Testis (tissue), 2 donors: ENCODE measurements at regions not wholly inside any gene's neighbourhood (a gene's known extent, or its start where the extent isn't known, plus 50 kb on each side); places are given as distances from the start of the nearest gene placed in this dataset.
"Not testable (repeated sequence)": the region's sequence is repeated elsewhere in the genome, so short reads cannot be mapped to it uniquely, and the experiment has no call there.

Experiments
- DNase-seq: peaks from one replicate; pipeline ENCODE4 v3.0.0-alpha.2; 2019
- H3K27ac ChIP-seq, 2 donors: fragments of 200-600 bp; sonication (generic); one replicate each; pipeline ENCODE4 v1.5.1; 2019
- H3K27me3 ChIP-seq: fragments of 200-600 bp; sonication (generic); one replicate; pipeline ENCODE4 v1.5.1; 2019
- H3K36me3 ChIP-seq: fragments of 200-600 bp; sonication (generic); one replicate; pipeline ENCODE4 v1.5.1; 2017; ENCODE audit warnings: low read depth; ENCODE audit errors: missing control alignments
- H3K4me1 ChIP-seq: fragments of 200-600 bp; sonication (generic); one replicate; pipeline ENCODE4 v1.5.1; 2019
- H3K4me3 ChIP-seq, 2 donors: fragments of 200-600 bp; sonication (generic); one replicate each; pipeline ENCODE4 v1.5.1; 2017 to 2019
- H3K9me3 ChIP-seq: fragments of 200-600 bp; sonication (generic); one replicate; pipeline ENCODE4 v1.5.1; 2017
- POLR2A ChIP-seq: fragments of 450-650 bp; IDR thresholded peaks from one replicate; pipeline ENCODE4 v1.6.1; 2017; ENCODE audit warnings: antibody characterized with exemption, mild to moderate bottlenecking, moderate library complexity
- WGBS, 2 donors: methylation state at CpG; one replicate each; pipeline ENCODE4 v1.1.5; 2018; 5-methylcytosine and 5-hydroxymethylcytosine counted together
- intact Hi-C: fragments of 100-400 bp; cut with DNase I; formaldehyde crosslinking; loops from one replicate; pipeline ENCODE4 v1.15.1; 2023; ENCODE audit warnings: low total_unique reads
- TF ChIP-seq, protein P1 (sequence below), 3 experiments: fragments of 450-650 bp in 2 of 3; fragments of 200-600 bp in 1 of 3; sonication (generic) in 1 of 3; IDR thresholded peaks; one replicate each; pipeline ENCODE4 v1.5.1; 2016 to 2019; ENCODE audit warnings: antibody characterized with exemption in 3 of 3, mild to moderate bottlenecking in 2 of 3, moderate library complexity in 1 of 3

DNA sequence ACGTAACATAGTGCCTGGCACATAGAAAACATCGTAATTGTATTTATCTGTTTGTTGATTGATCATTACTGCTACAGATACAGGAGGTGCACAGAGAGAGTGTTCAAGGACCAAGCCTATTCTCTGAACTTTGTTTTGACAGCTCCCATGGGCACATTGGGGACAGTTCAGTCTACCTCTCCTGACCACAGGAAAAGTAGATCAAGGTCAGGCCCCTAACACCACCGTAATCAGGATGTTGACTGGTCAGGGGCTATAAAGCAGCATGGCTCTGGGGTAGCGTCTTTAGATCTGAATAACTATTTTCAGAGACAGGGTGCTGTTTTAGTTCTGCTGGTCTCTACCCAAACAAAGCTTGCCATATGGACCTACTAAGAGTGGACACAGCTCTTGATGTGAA is 223.1 kb upstream of the IRF2BP2 start:
- intact Hi-C loops: no loop called here
- Histone ChIP-seq H3K27ac (no peak overlapping the region), H3K36me3 (no peaks in the 10 kb centered on the region), H3K9me3 (no peaks in the 10 kb centered on the region), H3K4me1 (peaks cover 6% of the 10 kb centered on the region), H3K27me3 (no peaks in the 10 kb centered on the region), H3K4me3 (no peak overlapping the region)
- DNase-seq: no peak
- 96 to 98% methylated on average over 4 of the region's 4 CpGs for WGBS, 2 donors
- TF ChIP-seq, protein P1, sequence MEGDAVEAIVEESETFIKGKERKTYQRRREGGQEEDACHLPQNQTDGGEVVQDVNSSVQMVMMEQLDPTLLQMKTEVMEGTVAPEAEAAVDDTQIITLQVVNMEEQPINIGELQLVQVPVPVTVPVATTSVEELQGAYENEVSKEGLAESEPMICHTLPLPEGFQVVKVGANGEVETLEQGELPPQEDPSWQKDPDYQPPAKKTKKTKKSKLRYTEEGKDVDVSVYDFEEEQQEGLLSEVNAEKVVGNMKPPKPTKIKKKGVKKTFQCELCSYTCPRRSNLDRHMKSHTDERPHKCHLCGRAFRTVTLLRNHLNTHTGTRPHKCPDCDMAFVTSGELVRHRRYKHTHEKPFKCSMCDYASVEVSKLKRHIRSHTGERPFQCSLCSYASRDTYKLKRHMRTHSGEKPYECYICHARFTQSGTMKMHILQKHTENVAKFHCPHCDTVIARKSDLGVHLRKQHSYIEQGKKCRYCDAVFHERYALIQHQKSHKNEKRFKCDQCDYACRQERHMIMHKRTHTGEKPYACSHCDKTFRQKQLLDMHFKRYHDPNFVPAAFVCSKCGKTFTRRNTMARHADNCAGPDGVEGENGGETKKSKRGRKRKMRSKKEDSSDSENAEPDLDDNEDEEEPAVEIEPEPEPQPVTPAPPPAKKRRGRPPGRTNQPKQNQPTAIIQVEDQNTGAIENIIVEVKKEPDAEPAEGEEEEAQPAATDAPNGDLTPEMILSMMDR (IDR thresholded peaks at IDR 0.05): no peak
- TF ChIP-seq POLR2A: no peak

DNA sequence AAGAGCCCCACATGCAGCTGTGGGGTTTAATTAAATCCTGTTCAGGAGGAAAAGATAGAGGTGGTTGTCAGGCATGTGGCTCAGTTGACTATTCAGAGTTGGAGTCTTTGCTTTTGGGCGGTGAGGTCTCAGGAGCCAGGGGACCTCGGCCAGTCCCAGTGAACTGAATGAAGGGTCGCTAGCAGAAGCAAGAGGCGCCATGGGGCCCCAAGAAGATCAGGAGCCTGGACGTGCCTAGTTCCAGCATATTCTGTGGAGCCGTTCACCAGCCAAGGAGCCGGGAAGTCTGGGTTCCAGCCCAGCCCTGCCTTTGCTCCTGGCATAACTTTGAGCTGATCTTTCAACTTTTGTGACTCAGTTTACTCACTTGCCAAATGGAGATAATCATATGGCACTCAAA is 217.7 kb upstream of the IRF2BP2 start:
- no peaks in the 10 kb centered on the region for H3K36me3 ChIP-seq
- no peaks in the 10 kb centered on the region for H3K9me3 ChIP-seq
- no peak overlapping the region for H3K4me3 ChIP-seq
- H3K27ac ChIP-seq: no peak overlapping the region
- TF ChIP-seq, protein P1 (IDR thresholded peaks at IDR 0.05): no peak
- TF ChIP-seq POLR2A: no peak
- H3K27me3 ChIP-seq: no peaks in the 10 kb centered on the region
- no peaks in the 10 kb centered on the region for H3K4me1 ChIP-seq
- 82 to 96% methylated on average over 7 of the region's 7 CpGs for WGBS, 2 donors
- no peak for DNase-seq
- intact Hi-C loops: no loop called here

DNA sequence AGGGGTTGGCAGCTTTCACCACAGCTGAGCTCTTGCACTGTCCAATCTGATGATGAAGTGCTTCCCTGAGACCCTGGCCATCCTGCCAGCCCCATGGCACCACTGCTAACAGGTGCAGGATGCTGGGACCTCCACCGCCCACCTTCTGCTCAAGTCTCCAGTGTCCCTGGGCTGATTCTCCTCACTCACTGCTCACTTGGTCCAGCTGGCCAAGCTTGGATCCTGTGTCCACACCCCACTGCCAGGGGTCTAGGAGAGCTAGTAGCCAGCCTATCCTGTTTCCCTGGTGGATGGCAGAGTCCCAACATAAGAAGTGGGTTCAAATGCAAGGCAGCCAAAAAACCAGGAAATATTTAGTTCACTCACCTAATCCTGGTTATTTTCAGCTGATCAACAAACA is 217.2 kb upstream of the IRF2BP2 start:
- H3K27ac ChIP-seq: no peak overlapping the region
- no peak overlapping the region for H3K4me3 ChIP-seq
- intact Hi-C loops: no loop called here
- no peaks in the 10 kb centered on the region for H3K27me3 ChIP-seq
- no peaks in the 10 kb centered on the region for H3K4me1 ChIP-seq
- TF ChIP-seq, protein P1 (IDR thresholded peaks at IDR 0.05): no peak
- TF ChIP-seq POLR2A: no peak
- H3K9me3 ChIP-seq: no peaks in the 10 kb centered on the region
- no peaks in the 10 kb centered on the region for H3K36me3 ChIP-seq
- WGBS, 2 donors: 88% methylated on average over 1 of the region's 1 CpG; no CpG with 5 or more reads in 1 of the 2 donors
- DNase-seq: no peak

DNA sequence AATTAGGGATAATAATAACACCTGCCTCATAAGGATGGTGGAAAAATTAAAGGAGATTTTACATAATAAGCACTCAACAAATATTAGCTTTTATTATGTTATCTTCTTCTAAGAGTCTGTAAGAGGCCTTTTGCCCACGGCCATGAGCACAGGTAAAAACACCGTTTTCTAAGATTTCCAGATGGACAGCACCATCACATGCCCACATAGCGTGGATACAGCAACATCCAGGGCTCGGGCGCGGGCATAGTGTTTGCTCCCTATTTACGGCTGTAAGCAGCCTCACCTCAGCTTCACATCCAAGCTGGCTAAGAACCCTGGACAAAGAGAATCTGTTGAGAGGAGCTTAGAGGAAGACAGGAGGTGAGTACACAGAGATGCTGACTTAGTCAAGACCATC is 216.4 kb upstream of the IRF2BP2 start:
- no peak for TF ChIP-seq POLR2A
- TF ChIP-seq, protein P1 (IDR thresholded peaks at IDR 0.05): no peak
- intact Hi-C loops: no loop called here
- H3K9me3 ChIP-seq: no peaks in the 10 kb centered on the region
- WGBS, 2 donors: 86 to 97% methylated on average over 7 of the region's 7 CpGs
- no peak for DNase-seq
- no peaks in the 10 kb centered on the region for H3K4me1 ChIP-seq
- no peaks in the 10 kb centered on the region for H3K27me3 ChIP-seq
- H3K4me3 ChIP-seq: no peak overlapping the region
- H3K27ac ChIP-seq: no peak overlapping the region
- no peaks in the 10 kb centered on the region for H3K36me3 ChIP-seq

DNA sequence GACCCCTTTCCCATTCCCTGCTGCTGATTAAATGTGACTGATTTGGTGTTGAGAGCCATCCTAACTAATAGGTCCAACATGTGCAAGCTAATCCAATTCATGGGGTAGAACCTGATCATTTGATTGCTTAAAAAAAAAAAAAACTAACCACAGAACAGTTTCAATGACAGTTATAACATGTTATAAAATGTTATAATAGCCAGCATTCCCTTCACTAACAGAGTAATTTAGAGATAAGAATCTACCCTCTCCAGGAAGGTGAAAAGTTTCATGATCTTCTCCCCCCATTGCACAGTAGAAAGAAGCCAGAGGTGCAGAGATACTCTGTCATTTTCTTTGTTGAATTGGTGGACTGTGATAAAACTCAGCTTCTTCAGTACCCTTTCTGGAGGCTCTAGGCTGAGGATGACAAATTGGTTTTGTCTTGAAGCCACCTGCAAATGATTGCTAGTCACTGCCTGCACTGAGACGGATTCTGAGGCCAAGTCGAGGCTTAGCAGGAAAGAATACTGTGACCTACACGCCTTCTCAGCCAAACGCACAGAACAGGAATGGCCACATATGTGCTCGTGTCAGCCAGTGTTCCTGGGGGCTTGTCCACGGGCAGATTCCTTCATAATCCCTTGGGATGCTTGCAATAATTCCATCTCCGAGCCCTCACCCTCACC is 215.7 kb upstream of the IRF2BP2 start:
- H3K9me3 ChIP-seq: no peaks in the 10 kb centered on the region
- intact Hi-C loops: no loop called here
- H3K36me3 ChIP-seq: no peaks in the 10 kb centered on the region
- no peak overlapping the region for H3K4me3 ChIP-seq
- H3K4me1 ChIP-seq: no peaks in the 10 kb centered on the region
- H3K27ac ChIP-seq: no peak overlapping the region
- DNase-seq: no peak
- WGBS, 2 donors: 73 to 86% methylated on average over 7 of the region's 7 CpGs
- no peak for TF ChIP-seq POLR2A
- TF ChIP-seq, protein P1 (IDR thresholded peaks at IDR 0.05): no peak
- H3K27me3 ChIP-seq: no peaks in the 10 kb centered on the region

DNA sequence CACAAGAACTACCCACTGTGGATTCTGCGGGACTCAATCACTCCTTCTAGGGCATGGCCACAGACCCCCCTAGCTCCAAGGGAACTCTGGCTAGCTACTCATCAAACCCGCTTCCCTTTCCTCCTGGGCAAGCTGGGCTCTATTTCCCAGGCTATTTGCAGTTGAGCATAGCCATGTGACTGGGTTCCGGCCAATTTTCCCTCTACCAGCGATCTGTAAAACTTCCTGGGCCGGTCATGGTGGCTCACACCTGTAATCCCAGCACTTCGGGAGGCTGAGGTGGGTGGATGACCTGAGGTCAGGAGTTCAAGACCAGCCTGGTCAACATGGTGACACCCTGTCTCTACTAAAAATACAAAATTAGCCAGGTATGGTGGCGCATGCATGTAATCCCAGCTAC is 214.9 kb upstream of the IRF2BP2 start:
- 93 to 96% methylated on average over 7 of the region's 7 CpGs for whole genome bisulfite sequencing, 2 donors
- H3K9me3 ChIP-seq, intact Hi-C loops: not testable (repeated sequence)

More for the DNA sequence above, 214.9 kb upstream of the IRF2BP2 start:
- not testable (repeated sequence) for H3K4me1 ChIP-seq, DNase-seq, H3K4me3 ChIP-seq, H3K36me3 ChIP-seq, H3K27me3 ChIP-seq, H3K27ac ChIP-seq
